HG03558 (cell line): ENCODE measurements at regions not wholly inside any gene's neighbourhood (a gene's known extent, or its start where the extent isn't known, plus 50 kb on each side); places are given as distances from the start of the nearest gene placed in this dataset.
A peak's percentile ranks its signal among the peaks of the same experiment; 100 is the strongest.

Experiments
- ATAC-seq: cut with Tn5 transposase; IDR thresholded peaks from one replicate; pipeline ENCODE4 v1.9.1; 2021; ENCODE audit warnings: moderate number of reproducible peaks; ENCODE audit not compliant: unreplicated experiment; ENCODE audit errors: extremely low read depth

DNA sequence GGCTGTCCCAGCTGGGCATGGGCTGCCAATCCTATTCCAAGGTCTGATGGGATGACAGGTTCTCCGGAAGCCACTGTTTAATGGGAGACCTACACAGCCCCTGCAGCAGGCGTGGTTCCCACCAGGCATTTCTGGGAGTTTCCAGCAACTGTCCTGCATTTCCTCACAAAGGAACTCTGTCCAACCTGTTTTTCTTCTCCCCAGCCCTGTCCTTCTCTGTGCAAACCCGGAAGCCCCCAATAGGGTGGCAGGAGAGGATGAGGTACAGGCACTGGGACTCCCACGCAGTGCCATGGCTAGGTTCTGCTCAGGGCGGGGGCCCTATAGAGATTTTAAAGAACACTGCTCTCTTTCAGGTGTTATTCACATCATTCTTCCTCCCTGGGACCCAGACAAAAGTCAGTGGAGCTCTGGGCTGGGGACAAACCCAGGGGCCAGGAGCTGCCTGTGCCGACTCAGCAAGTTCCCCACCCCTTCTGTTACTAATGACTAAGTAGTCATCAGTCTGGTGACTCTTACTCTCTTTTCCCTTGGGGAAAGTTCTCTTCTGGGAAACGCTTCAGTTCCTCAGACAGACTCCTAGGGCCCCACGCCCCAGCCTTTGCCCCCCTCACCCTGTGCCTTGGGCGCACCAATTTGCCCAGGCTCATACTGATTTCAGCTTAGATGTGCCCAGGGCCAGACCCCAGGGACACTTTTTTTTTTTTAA, 97.7 kb downstream of the CD47 start:
- no peak for ATAC-seq

DNA sequence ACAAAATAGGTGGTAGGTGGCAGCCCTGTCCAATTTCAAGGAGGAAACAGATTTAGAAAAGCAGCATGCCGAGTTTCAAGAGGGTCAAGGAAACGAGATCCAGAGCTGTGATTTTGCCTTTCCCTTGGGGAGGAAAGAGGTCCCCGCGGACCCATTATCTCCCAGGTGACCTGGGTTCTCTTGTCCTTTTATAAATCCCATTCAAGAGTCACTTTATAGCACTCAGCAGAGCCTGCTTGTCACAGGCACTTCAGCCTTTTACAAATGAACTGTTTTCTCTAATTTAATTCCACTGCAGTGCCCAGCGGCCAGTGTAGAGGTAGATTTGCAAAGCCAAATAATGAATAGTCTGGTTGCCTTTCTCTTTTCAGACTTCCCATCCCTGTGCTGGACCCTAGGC, 99.9 kb downstream of the CD47 start:
- no peak for ATAC-seq

DNA sequence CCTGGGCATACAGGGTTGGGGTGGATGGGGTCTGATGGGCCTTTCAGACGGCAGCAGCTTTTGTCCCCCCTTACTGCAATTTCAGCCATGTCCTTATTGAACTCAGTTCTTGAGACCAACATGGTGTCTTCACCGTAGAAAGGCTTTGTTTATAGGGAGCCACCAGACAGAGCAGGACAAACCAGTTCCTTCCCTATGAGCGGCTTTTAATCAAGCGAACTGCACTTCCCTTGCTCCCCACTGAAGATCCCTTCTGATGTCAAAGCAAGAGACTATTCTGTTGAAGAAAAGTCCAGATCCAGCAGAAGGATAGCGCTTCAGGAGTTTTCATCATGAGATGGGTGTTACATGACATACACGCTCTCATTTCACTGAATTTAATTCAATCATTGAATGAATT, 100.4 kb downstream of the CD47 start:
- no peak for ATAC-seq

DNA sequence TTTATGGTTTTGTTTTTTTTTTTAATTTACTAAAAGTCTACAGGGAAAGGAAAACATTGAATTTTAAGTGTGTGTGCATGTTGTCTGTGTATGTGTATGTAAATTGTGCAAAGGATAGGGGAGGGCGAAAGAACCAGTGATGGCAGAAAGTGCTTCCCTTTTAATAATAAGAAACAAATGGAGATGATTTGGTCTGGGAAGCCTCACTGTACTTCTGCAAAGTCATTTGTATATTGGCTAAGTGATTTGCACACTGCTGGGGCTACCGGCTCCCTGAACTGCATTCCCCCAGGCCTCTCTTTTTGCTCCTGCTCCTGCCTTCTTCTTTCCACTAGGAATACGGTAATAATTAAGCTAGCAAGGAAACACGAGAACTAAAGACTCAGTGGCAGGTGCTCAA, 101.2 kb downstream of the CD47 start:
- ATAC-seq = no peak

DNA sequence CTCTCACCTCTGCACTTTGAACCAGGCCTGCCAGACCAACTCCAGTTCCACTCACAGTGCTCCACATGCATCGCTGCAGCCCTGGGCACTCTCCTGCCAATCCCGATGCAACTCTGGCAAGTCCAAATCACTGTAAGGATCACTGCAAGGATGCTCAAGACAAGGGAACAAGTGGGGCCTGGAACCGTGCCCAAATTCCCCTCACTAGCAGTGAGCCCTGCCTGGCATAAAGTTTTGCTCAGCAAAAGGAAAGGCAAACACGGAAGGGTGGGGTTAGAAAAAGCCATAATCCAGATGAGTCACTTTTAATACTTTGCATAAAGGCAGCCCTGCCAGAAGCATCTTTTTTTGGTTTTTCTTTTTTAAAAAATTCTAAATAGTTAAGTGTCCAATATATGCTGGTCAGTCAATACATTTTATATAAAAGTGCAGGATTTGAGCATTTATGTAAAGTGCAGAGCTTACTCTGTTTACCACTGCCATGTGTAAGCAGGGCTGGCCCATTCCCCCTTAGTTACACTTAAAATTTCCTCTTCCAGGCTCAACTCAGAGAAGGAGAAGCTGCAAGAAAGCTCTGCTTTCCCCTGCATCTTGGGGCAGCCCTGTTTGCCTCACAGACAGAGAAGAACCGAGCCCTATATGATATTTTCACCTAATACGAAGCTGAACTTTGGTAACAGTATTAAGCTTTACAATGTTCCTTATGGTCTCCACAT, 102.2 kb downstream of the CD47 start:
- no peak for ATAC-seq

DNA sequence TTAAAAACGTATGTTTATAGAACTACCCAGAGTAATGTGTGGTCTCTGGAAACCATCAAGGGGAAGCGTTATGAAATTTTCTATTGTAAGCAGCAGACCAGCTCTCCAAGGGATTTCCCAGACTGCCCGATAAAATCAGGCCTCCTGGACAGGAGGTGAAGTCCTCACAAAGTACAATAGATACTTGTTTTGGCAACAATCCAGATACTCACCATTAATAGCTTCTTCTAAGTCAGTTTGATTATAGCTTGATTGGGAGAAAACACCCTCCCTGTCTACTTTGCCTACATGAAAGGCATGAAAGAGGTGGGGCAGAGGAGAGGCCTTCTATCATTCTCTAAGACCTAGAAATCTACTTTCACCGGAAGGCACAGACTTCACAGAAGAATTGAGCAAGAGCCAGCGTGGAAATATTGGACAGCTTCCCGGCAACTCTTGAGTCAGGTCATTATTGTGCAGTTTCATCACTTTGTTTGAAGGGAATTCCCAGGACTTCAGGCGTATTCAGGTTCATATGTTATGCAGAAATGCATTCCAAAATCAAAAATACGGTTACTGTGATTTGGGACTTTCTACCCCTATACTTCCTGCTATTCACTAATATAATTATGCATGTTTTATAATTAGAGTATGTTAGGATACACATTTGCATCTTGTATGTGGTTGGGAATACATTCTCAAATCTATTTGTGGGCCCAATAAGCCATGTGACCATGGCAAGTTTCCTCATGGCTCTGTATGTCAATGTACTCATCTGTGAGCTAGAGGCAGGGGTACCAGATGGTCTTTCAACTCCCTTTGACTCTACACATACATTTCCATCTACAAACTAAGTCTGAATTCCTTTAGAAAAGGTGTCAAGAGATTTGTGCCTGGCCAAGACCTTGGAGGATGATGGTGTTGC, 103.5 kb downstream of the CD47 start:
- no peak for ATAC-seq

DNA sequence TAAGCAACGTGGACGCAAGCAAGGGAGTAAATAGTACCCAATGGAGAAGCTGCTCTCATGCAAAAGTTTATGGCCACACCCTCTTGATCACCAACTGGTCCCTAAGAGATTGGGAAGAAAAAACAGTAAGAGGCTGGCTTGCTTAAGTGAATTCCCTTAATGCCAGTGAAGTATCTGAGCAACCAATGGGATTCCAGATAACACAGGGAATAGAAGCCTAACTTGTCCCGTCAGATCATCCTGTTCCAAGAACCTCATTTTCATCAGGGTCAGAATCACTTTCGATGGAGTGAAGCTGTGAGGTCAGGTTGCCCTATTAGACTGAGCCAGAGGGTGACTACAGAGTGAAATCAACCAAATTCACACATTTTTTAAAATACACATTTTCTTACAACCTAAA, 104.3 kb downstream of the CD47 start:
- no peak for ATAC-seq

DNA sequence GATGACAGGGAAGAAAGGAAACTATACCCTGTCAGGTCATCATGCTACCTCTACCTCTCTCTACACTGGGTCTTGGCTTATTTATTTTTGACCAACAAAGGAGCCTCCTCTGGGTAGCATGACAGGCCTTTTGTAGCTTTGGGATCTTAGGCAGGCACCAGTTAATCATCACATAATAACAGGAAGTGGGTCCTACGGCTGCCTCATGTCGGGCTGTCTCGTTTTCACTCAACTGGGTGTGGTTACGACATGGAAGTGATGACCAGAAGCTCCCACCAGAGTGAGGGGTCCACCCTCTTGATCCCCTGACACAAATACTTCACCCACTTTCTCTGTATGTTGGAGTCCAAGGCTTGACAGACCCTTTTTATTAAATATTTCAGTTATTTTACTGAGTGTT, 105.3 kb downstream of the CD47 start:
- peak; percentile 99 for ATAC-seq

DNA sequence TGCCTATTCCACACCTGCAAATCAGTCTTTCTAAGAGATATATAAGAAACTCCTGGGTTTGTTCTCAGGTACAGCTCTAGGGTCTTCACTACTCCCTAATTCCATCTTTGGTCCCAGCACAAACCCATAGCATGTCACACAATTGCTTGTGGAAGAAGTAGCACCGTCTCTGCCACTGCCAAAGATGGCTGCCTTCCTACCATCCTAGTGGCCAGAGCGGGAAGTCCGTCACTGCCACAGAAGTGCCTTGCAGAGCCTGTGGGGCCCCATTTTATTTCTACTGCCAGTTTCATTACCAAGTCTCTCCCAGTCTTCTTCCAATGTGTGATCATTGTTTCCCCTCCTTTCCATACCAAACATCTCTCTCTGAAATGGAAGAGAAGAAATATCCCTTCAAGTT, 107.6 kb downstream of the CD47 start:
- ATAC-seq = no peak

DNA sequence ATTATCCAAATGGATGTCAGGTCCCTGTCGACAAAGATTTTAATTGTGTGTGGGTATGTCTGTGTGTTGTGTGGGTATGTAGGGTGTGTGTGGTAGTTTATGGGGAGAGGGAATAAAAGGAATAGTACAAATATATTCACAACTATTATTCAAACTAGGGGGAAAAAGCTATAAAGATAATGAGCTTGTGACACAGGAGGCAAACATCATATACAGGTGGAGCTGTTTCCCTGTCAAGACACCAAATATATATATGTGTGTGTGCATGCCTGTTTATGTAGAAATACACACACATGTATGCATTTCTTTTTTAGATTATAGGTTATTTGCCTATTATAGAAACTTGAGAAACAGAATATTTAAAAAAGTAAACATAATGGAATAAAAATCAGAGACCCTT, 108.7 kb downstream of the CD47 start:
- ATAC-seq = no peak

DNA sequence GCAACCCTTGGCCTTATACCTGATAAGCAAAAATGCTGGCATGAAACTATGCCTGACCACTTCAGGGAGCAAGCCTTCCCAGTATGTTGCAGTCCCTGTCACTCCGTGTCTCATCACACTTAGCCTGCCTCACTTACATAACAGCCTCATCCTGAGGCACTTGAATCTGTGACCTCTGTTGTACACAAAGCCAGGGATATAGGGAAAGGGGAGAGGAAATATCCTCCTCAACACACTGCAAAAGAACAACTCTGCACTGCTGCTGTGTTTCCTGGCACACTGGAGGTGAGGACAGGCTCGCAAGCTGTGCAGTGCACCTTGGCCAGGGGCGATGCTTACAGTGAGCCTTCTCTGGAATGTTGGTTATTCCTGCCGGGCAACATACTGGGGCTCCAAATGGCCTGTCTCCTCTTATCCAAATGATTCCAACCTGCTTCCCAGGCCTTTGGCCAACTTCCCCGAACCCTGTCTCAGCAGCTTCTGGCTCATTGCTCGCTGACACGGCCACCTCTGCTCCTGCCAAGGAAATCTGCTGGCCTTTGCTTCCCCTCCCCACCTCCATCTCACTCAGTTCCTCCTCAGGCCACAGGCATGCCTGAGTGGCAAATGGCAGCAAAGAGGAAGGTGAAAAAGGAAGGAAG, 109.2 kb downstream of the CD47 start:
- ATAC-seq = no peak

DNA sequence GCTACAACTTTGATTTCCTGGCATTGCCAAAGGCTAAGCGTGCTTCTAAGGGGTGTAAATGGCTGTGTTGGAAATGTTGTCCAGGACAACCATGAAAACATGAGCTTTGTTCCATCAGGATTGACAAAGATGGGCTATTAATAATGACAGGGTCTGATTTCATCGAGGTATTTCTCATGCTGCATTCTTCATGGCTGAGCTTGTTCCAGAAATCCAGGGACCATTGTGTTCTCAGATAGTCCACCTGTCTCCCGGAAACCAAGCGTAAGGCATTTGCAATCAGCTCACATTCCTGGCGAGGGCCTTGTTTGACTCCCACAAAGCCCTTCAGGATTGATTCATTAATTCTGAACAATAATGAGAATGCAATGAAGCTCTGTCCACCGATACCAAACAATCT, 111.3 kb downstream of the CD47 start:
- no peak for ATAC-seq

DNA sequence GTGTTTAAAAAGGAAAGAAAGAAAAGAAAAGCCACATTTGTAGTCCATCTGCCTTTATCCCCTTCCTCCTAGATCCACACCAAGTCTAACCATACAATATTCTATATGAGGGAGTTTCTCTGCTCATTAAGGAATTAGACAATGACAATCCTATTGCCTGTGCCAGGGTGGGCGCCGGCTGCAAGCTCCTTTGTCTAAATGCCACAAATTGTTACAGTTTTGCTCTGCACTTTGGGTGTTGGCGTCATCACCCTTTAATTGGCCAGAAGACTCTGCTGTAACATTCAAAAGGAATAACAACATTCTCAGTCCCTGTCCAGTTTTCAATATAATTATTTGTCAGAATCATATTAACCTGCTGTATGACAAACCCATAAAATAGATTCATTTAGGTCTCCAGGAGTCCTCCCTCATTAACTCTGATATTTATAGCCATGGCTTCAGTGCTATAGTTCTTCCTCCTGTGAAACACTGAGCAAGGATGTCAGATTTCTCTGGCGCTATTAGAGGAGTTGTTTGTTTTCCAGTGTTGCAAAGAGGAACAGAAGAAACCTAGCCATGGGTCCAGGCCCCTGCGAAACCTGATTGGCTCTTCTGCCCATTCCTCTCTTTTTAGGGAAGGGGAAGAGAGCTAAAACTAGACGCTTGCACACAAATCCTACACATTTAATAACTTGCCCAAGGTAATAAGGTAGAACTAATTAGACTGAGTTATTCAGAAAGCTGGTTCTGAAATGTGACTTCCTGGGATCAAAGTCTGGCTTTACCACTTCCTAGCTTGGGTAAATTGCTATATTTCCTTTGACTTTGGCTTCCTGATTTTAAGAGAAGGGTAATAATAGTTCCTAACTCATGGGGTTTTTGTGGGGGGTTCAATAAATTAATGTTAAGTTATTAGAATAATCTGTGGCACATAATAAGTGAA, 112.4 kb downstream of the CD47 start:
- no peak for ATAC-seq

DNA sequence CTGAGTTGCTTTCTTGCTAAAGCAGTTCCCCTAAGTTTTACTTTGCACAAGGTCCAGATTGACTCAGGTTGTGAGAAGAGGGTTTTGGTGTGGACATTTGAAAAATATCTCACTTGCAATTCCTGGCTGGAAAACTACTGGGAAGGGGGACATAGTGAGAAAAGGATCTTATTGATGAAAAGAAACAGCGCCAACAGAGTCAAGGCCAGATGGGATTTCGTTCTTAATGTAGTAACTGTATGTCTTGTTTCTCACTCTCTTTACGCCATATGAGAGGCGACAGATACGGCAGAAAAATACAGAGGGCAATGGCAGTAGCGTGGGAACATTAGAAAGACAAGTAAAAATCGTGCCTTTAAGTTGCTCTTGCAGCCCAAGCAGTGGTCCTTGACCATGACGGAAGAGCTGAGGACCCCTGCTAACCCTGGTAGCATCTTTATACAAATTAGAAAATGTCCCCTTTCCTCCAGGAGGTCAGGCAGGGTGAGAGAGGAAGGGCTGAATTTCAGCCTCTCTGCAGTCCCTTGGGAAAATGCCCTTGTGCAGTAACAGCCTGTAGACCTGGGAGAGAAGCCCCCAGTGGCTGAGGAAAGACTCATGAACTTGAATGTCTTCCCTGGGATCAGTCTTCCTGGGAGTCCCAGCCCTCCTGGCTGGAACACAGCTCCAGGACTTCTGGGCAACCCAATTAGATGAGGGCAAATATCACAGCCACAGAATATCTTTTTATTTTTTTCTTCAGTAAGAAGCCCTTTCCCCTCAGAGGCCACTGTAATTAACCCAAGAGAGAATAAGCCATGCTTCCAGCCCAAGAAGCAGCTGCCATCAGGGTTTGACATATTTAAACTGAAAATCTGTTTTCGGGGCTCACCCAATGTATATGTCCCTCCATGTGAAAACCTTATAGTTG, 113.4 kb downstream of the CD47 start:
- ATAC-seq = no peak

DNA sequence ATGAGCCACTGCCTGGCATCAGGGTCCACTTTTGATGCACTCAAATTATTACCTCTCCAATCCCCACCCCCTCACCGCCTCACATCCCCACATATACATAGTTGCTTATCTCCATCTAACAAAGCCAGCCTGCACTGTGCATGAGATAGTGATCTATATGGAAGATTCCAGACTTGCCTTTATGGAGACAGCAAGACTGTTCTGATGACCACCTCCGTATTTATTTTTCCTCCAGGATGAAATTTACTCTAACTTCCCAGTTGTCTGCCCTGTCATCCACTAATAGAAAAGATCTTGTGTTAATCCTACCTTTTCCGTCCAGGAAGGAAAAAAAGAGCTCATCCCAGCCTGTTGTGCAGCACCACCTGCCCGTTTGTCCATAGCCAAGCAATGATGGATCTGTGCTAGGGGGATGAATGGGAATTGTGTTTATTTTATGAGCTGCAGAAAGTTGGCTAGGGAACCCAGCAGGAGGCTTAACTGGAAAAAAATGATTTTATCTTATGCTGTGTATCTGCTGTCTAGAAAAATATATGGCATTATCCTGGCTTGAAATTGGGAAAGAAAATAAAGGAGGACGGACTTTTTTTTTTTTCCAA, 114.5 kb downstream of the CD47 start:
- no peak for ATAC-seq

DNA sequence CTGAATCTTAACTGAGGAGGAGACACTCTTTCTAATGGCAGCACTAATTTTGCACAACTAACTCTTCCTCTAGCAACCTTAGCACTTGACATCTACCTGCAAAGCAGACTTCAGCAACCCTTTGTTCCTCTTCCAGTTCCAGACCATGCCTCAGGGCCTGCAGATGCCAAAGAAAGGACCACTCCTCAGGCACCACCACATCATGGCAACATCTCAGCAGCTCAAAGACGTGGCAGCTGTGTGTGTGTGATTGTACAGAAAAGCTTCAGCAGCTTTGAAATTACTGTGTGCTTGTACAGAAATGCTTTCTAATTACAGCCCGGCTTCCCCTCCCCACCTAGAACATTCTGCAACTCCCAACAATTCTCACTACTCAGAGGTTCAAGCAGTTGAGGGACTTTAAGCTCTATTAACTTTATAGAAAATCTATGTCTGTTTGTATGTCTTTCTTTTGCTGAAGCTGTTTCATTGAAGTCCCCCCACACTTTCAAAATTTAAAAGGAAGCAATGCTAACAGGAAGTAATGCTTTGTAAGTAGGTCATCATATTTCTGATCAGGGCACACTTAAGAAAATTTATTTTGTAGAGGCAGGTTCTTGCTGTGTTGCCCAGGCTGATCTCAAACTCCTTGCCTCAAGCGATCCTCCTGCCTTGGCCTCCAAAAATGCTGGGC, 115.2 kb downstream of the CD47 start:
- no peak for ATAC-seq

DNA sequence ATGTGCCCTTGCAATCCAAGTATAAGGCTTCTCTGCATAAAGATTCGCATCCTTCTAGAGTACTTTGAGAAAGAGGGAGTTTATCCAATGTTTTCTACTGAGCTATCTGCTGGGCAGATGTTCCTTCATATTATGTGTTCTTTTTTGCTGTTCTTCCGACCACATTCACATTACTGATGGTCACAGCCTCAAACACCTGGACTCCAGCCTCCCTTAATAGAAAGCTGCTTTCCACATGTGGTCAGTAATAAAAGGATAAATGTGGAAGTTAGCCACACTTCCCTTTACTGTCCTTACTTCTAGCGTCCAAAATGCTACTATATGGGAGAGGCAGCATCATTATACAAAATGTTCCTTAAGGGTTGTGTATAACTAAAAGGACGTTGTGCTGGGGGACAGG, 116.9 kb downstream of the CD47 start:
- no peak for ATAC-seq

DNA sequence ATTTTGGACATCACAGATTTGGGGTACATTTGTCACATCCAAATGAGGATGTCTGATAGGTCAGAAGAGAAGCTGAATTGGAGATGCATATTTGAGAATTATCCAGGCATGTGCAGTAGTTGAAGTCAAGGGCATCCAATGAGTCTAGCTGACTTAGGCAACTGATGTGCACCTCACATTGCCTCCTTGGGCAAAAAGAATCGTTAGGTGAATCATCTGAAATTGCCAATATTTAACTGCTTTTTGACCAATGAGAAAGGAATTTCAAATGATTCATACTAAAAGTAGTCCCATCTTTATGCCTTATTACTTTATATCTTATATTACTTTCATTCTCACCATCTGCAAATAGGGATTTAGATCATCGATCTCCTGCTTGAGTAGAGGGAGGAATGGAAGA, 117.7 kb downstream of the CD47 start:
- no peak for ATAC-seq
